Smooth muscle cell (in vitro differentiated cells): ENCODE measurements at regions not wholly inside any gene's neighbourhood (a gene's known extent, or its start where the extent isn't known, plus 50 kb on each side); places are given as distances from the start of the nearest gene placed in this dataset.

Experiments used
- DNase-seq: peaks from one replicate; lab custom pipeline; 2025; ENCODE audit not compliant: unreplicated experiment; lab: John Stamatoyannopoulos, UW
- H2AFZ ChIP-seq: fragments of 200-600 bp; sonication (generic); 2 replicates; pipeline ENCODE4 v1.6.0; 2016; ENCODE audit warnings: antibody characterized with exemption, low read depth, mild to moderate bottlenecking
- H3F3A ChIP-seq: fragments of 200-600 bp; sonication (generic); 2 replicates; pipeline ENCODE4 v1.6.0; 2017; ENCODE audit warnings: antibody characterized with exemption, low read depth
- H3K27ac ChIP-seq: fragments of 200-600 bp; sonication (generic); 2 replicates; pipeline ENCODE4 v1.5.1; 2016; ENCODE audit warnings: low read depth, mild to moderate bottlenecking
- H3K27me3 ChIP-seq: fragments of 200-600 bp; sonication (generic); 2 replicates; pipeline ENCODE4 v1.6.1; 2016; ENCODE audit warnings: low read depth, mild to moderate bottlenecking
- H3K36me3 ChIP-seq: fragments of 200-600 bp; sonication (generic); 2 replicates; pipeline ENCODE4 v1.5.1; 2016; ENCODE audit warnings: low read depth
- H3K4me1 ChIP-seq: fragments of 200-600 bp; sonication (generic); 2 replicates; pipeline ENCODE4 v1.5.1; 2016; ENCODE audit warnings: low read depth
- H3K4me2 ChIP-seq: fragments of 200-600 bp; sonication (generic); 2 replicates; pipeline ENCODE4 v1.6.0; 2016; ENCODE audit warnings: mild to moderate bottlenecking
- H3K4me3 ChIP-seq: fragments of 200-600 bp; sonication (generic); 2 replicates; pipeline ENCODE4 v1.5.1; 2016; ENCODE audit warnings: mild to moderate bottlenecking
- H3K79me2 ChIP-seq: fragments of 200-600 bp; sonication (generic); 2 replicates; pipeline ENCODE4 v1.6.0; 2016; ENCODE audit warnings: low read depth, mild to moderate bottlenecking
- H3K9ac ChIP-seq: fragments of 200-600 bp; sonication (generic); 2 replicates; pipeline ENCODE4 v1.6.0; 2016; ENCODE audit warnings: low read depth
- H3K9me3 ChIP-seq: fragments of 200-600 bp; sonication (generic); replicated peaks from 2 replicates; pipeline ENCODE4 v1.5.1; 2016; ENCODE audit warnings: low read depth
- H4K20me1 ChIP-seq: fragments of 200-600 bp; sonication (generic); 2 replicates; pipeline ENCODE4 v1.6.0; 2016; ENCODE audit warnings: low read depth
- WGBS: methylation state at CpG from one replicate; pipeline ENCODE4 v1.1.7; 2016; ENCODE audit warnings: low lambda C conversion rate; 5-methylcytosine and 5-hydroxymethylcytosine counted together
- TF ChIP-seq, protein P1 (sequence below): fragments of 200-600 bp; sonication (generic); IDR thresholded peaks from 2 replicates; pipeline ENCODE4 v1.5.1; 2017; ENCODE audit warnings: borderline replicate concordance, mild to moderate bottlenecking, antibody characterized with exemption; ENCODE audit not compliant: insufficient read depth, poor library complexity, severe bottlenecking

GRCh38 chr16:79509211-79509631, 91.3 kb downstream of the MAF start:
- H3K4me2 ChIP-seq, result no peak overlapping the region
- no peaks in the 10 kb centered on the region for H3K9me3 ChIP-seq
- H2AFZ ChIP-seq, result no peak overlapping the region
- H3K4me1 ChIP-seq, result no peaks in the 10 kb centered on the region
- H3F3A ChIP-seq, result no peaks in the 10 kb centered on the region
- H3K4me3 ChIP-seq, result no peak overlapping the region
- no peaks in the 10 kb centered on the region for H3K36me3 ChIP-seq
- no peaks in the 10 kb centered on the region for H3K79me2 ChIP-seq
- no peak overlapping the region for H3K9ac ChIP-seq
- no peak for DNase-seq
- WGBS, result 87% methylated on average over 9 of the region's 9 CpGs
- no peak overlapping the region for H3K27ac ChIP-seq
- TF ChIP-seq, protein P1, sequence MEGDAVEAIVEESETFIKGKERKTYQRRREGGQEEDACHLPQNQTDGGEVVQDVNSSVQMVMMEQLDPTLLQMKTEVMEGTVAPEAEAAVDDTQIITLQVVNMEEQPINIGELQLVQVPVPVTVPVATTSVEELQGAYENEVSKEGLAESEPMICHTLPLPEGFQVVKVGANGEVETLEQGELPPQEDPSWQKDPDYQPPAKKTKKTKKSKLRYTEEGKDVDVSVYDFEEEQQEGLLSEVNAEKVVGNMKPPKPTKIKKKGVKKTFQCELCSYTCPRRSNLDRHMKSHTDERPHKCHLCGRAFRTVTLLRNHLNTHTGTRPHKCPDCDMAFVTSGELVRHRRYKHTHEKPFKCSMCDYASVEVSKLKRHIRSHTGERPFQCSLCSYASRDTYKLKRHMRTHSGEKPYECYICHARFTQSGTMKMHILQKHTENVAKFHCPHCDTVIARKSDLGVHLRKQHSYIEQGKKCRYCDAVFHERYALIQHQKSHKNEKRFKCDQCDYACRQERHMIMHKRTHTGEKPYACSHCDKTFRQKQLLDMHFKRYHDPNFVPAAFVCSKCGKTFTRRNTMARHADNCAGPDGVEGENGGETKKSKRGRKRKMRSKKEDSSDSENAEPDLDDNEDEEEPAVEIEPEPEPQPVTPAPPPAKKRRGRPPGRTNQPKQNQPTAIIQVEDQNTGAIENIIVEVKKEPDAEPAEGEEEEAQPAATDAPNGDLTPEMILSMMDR, result no peak
- H4K20me1 ChIP-seq, result no peaks in the 10 kb centered on the region
- peaks cover 41% of the 10 kb centered on the region for H3K27me3 ChIP-seq

DNA sequence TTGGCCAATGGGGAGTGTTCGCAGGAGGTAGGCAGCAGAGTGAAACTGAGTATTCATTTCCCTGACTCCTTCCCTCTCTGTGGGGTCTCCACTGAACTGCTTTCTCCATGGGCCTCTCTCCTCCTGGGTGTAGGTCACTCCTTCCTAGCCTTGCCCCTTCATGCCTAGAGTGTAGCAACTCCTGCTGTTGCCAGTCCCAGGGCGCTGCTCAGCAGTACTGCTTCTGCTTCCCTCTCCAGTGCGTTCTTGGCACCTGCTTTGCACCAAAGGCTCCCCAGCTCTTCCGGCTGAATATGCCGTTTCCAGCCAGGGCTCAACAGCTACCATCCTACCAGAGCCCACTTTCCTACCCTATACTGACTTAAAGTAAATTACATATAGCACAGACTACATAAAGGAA, 92.2 kb downstream of the MAF start:
- no peaks in the 10 kb centered on the region for H3K4me1 ChIP-seq
- H2AFZ ChIP-seq, result no peak overlapping the region
- TF ChIP-seq, protein P1, result no peak
- no peak overlapping the region for H3K27ac ChIP-seq
- no peaks in the 10 kb centered on the region for H3K79me2 ChIP-seq
- no peak overlapping the region for H3K4me2 ChIP-seq
- WGBS, result 97% methylated on average over 4 of the region's 5 CpGs
- no peaks in the 10 kb centered on the region for H3K9me3 ChIP-seq
- DNase-seq, result no peak
- H4K20me1 ChIP-seq, result no peaks in the 10 kb centered on the region
- no peaks in the 10 kb centered on the region for H3K36me3 ChIP-seq
- H3K27me3 ChIP-seq, result peaks cover 32% of the 10 kb centered on the region
- no peaks in the 10 kb centered on the region for H3F3A ChIP-seq
- H3K9ac ChIP-seq, result no peak overlapping the region
- no peak overlapping the region for H3K4me3 ChIP-seq

GRCh38 chr16:79505344-79505743, 95.2 kb downstream of the MAF start:
- Histone ChIP-seq H3K36me3 (no peaks in the 10 kb centered on the region), H3K4me1 (no peaks in the 10 kb centered on the region), H3K9ac (no peak overlapping the region), H3K27me3 (peaks cover 24% of the 10 kb centered on the region), H3K79me2 (no peaks in the 10 kb centered on the region), H2AFZ (no peak overlapping the region), H3K4me2 (no peak overlapping the region), H3K9me3 (no peaks in the 10 kb centered on the region), H4K20me1 (no peaks in the 10 kb centered on the region), H3F3A (no peaks in the 10 kb centered on the region), H3K4me3 (no peak overlapping the region), H3K27ac (no peak overlapping the region)
- TF ChIP-seq, protein P1, result no peak
- no peak for DNase-seq
- WGBS, result 89% methylated on average over 9 of the region's 9 CpGs

GRCh38 chr16:79503511-79503910, 97.0 kb downstream of the MAF start:
- 90% methylated on average over 2 of the region's 2 CpGs for WGBS
- TF ChIP-seq, protein P1, result no peak

More at GRCh38 chr16:79503511-79503910, 97.0 kb downstream of the MAF start:
- Histone ChIP-seq H3K4me2 (no peak overlapping the region), H3K27ac (no peak overlapping the region), H4K20me1 (no peaks in the 10 kb centered on the region), H3K9ac (no peak overlapping the region), H3K4me1 (no peaks in the 10 kb centered on the region), H2AFZ (no peak overlapping the region), H3K27me3 (peaks cover 28% of the 10 kb centered on the region), H3K4me3 (no peak overlapping the region), H3K9me3 (no peaks in the 10 kb centered on the region), H3F3A (no peaks in the 10 kb centered on the region), H3K79me2 (no peaks in the 10 kb centered on the region), H3K36me3 (no peaks in the 10 kb centered on the region)
- DNase-seq, result no peak
